Testis (tissue), 2 donors: ENCODE measurements at regions not wholly inside any gene's neighbourhood (a gene's known extent, or its start where the extent isn't known, plus 50 kb on each side); places are given as distances from the start of the nearest gene placed in this dataset.
"Not testable (repeated sequence)": the region's sequence is repeated elsewhere in the genome, so short reads cannot be mapped to it uniquely, and the experiment has no call there.

Experiments used
- DNase-seq: peaks from one replicate; pipeline ENCODE4 v3.0.0-alpha.2; 2019
- H3K27ac ChIP-seq, 2 donors: fragments of 200-600 bp; sonication (generic); one replicate each; pipeline ENCODE4 v1.5.1; 2019
- H3K27me3 ChIP-seq: fragments of 200-600 bp; sonication (generic); one replicate; pipeline ENCODE4 v1.5.1; 2019
- H3K36me3 ChIP-seq: fragments of 200-600 bp; sonication (generic); one replicate; pipeline ENCODE4 v1.5.1; 2017; ENCODE audit warnings: low read depth; ENCODE audit errors: missing control alignments
- H3K4me1 ChIP-seq: fragments of 200-600 bp; sonication (generic); one replicate; pipeline ENCODE4 v1.5.1; 2019
- H3K4me3 ChIP-seq, 2 donors: fragments of 200-600 bp; sonication (generic); one replicate each; pipeline ENCODE4 v1.5.1; 2017 to 2019
- H3K9me3 ChIP-seq: fragments of 200-600 bp; sonication (generic); one replicate; pipeline ENCODE4 v1.5.1; 2017
- CTCF ChIP-seq, 3 experiments: fragments of 450-650 bp in 2 of 3; fragments of 200-600 bp in 1 of 3; sonication (generic) in 1 of 3; IDR thresholded peaks; one replicate each; pipeline ENCODE4 v1.5.1; 2016 to 2019; ENCODE audit warnings: antibody characterized with exemption in 3 of 3, mild to moderate bottlenecking in 2 of 3, moderate library complexity in 1 of 3
- POLR2A ChIP-seq: fragments of 450-650 bp; IDR thresholded peaks from one replicate; pipeline ENCODE4 v1.6.1; 2017; ENCODE audit warnings: antibody characterized with exemption, mild to moderate bottlenecking, moderate library complexity
- WGBS, 2 donors: methylation state at CpG; one replicate each; pipeline ENCODE4 v1.1.5; 2018; 5-methylcytosine and 5-hydroxymethylcytosine counted together
- intact Hi-C: fragments of 100-400 bp; cut with DNase I; formaldehyde crosslinking; loops from one replicate; pipeline ENCODE4 v1.15.1; 2023; ENCODE audit warnings: low total_unique reads

GRCh38 chr3:107221856-107222255 lies 155.4 kb upstream of the CCDC54 start:
- Histone ChIP-seq H3K36me3 (no peaks in the 10 kb centered on the region), H3K9me3 (no peaks in the 10 kb centered on the region), H3K27ac (no peak overlapping the region), H3K4me3 (no peak overlapping the region), H3K4me1 (no peaks in the 10 kb centered on the region), H3K27me3 (no peaks in the 10 kb centered on the region)
- intact Hi-C loops: no loop called here
- DNase-seq: no peak
- no peak for TF ChIP-seq CTCF (IDR thresholded peaks at IDR 0.05)
- 85 to 91% methylated on average over 2 of the region's 2 CpGs for WGBS, 2 donors

- no peaks in the 10 kb centered on the region for H3K36me3 ChIP-seq
- 59 to 72% methylated on average over 4 of the region's 4 CpGs for WGBS, 2 donors
- no peak for TF ChIP-seq POLR2A
- TF ChIP-seq CTCF (IDR thresholded peaks at IDR 0.05): no peak
- intact Hi-C loops: no loop called here
- DNase-seq: no peak
- no peaks in the 10 kb centered on the region for H3K27me3 ChIP-seq
- no peak overlapping the region for H3K27ac ChIP-seq
- no peaks in the 10 kb centered on the region for H3K4me1 ChIP-seq
- no peak overlapping the region for H3K4me3 ChIP-seq
- H3K9me3 ChIP-seq: no peaks in the 10 kb centered on the region
These were observed 154.3 kb upstream of the CCDC54 start for GRCh38 chr3:107222907-107223306.

- Histone ChIP-seq H3K4me3 (no peak overlapping the region), H3K4me1 (no peaks in the 10 kb centered on the region), H3K9me3 (no peaks in the 10 kb centered on the region), H3K36me3 (no peaks in the 10 kb centered on the region), H3K27me3 (no peaks in the 10 kb centered on the region), H3K27ac (no peak overlapping the region)
- no peak for DNase-seq
- intact Hi-C loops: no loop called here
- TF ChIP-seq CTCF (IDR thresholded peaks at IDR 0.05) (no peak), POLR2A (no peak)
- 65 to 68% methylated on average over 2 of the region's 2 CpGs for WGBS, 2 donors
These were observed 153.1 kb upstream of the CCDC54 start for GRCh38 chr3:107224026-107224596.

GRCh38 chr3:107227091-107227490 lies 150.1 kb upstream of the CCDC54 start:
- no peak for DNase-seq
- no peaks in the 10 kb centered on the region for H3K36me3 ChIP-seq
- no peak overlapping the region for H3K4me3 ChIP-seq
- no peak overlapping the region for H3K27ac ChIP-seq
- H3K9me3 ChIP-seq: no peaks in the 10 kb centered on the region
- 85 to 97% methylated on average over 1 of the region's 1 CpG for WGBS, 2 donors
- intact Hi-C loops: no loop called here
- no peaks in the 10 kb centered on the region for H3K27me3 ChIP-seq
- H3K4me1 ChIP-seq: no peaks in the 10 kb centered on the region
- no peak for TF ChIP-seq CTCF (IDR thresholded peaks at IDR 0.05)
- TF ChIP-seq POLR2A: no peak

GRCh38 chr3:107233877-107234276 lies 143.4 kb upstream of the CCDC54 start:
- intact Hi-C loops: loop anchor here (10.0 kb wide), 1 partner anchor 431 kb away; no protein-coding TSS in a partner anchor
- H3K36me3 ChIP-seq, H3K27ac ChIP-seq, H3K4me3 ChIP-seq, H3K27me3 ChIP-seq, H3K9me3 ChIP-seq, DNase-seq: not testable (repeated sequence)
- 94 to 100% methylated on average over 3 to 4 of the region's 4 CpGs for WGBS, 2 donors
- H3K4me1 ChIP-seq: peaks cover 17% of the 10 kb centered on the region
